Gastroesophageal sphincter (tissue), 4 donors: ENCODE measurements at regions not wholly inside any gene's neighbourhood (a gene's known extent, or its start where the extent isn't known, plus 50 kb on each side); places are given as distances from the start of the nearest gene placed in this dataset.

Experiments
- ATAC-seq: fragments of 150-250 bp; one replicate; pipeline ENCODE4 v1.9.1; 2016; ENCODE audit warnings: mild to moderate bottlenecking, moderate library complexity
- H3K27ac ChIP-seq, 4 donors: fragments of 200-600 bp; sonication (generic) in 3 of 4; 1 replicate in 3 of 4; 2 replicates in 1 of 4; pipeline ENCODE4 v1.5.1; 2016 to 2019
- H3K27me3 ChIP-seq: fragments of 200-600 bp; sonication (generic); one replicate; pipeline ENCODE4 v1.5.1; 2019
- H3K36me3 ChIP-seq, 2 donors: fragments of 200-600 bp; sonication (generic); one replicate each; pipeline ENCODE4 v1.5.1; 2019; ENCODE audit warnings: control low read depth in 1 of 2
- H3K4me1 ChIP-seq, 3 donors: fragments of 200-600 bp; sonication (generic); 1 replicate in 2 of 3; 2 replicates in 1 of 3; pipeline ENCODE4 v1.5.1; 2016 to 2019; ENCODE audit warnings: control low read depth in 2 of 3
- H3K4me3 ChIP-seq, 2 donors: fragments of 200-600 bp; sonication (generic); one replicate each; pipeline ENCODE4 v1.5.1; 2019; ENCODE audit warnings: mild to moderate bottlenecking in 1 of 2, moderate library complexity in 1 of 2
- H3K9me3 ChIP-seq, 3 donors: fragments of 200-600 bp; sonication (generic); one replicate each; pipeline ENCODE4 v1.5.1; 2017 to 2019; ENCODE audit warnings: control low read depth in 2 of 3
- EP300 ChIP-seq: sonication (generic); formaldehyde crosslinking; IDR thresholded peaks from one replicate; pipeline ENCODE4 v1.6.1; 2017; ENCODE audit warnings: antibody characterized with exemption, mild to moderate bottlenecking
- POLR2A ChIP-seq, 2 donors: fragments of 450-650 bp; IDR thresholded peaks; one replicate each; pipeline ENCODE4 v1.6.1; 2017; ENCODE audit warnings: antibody characterized with exemption in 2 of 2, mild to moderate bottlenecking in 2 of 2, moderate library complexity in 1 of 2
- POLR2AphosphoS5 ChIP-seq: sonication (generic); formaldehyde crosslinking; IDR thresholded peaks from one replicate; pipeline ENCODE4 v1.6.1; 2017; ENCODE audit warnings: antibody characterized with exemption
- WGBS, 2 donors: methylation state at CpG; one replicate each; pipeline ENCODE4 v1.1.5; 2018; ENCODE audit warnings: low coverage in 1 of 2; 5-methylcytosine and 5-hydroxymethylcytosine counted together
- TF ChIP-seq, protein P1 (sequence below), 4 experiments: fragments of 200-600 bp in 2 of 4; fragments of 450-650 bp in 2 of 4; sonication (generic) in 1 of 4; IDR thresholded peaks; one replicate each; pipeline ENCODE4 v1.5.1; 2017 to 2019; ENCODE audit warnings: antibody characterized with exemption in 4 of 4, mild to moderate bottlenecking in 2 of 4, moderate library complexity in 2 of 4

DNA sequence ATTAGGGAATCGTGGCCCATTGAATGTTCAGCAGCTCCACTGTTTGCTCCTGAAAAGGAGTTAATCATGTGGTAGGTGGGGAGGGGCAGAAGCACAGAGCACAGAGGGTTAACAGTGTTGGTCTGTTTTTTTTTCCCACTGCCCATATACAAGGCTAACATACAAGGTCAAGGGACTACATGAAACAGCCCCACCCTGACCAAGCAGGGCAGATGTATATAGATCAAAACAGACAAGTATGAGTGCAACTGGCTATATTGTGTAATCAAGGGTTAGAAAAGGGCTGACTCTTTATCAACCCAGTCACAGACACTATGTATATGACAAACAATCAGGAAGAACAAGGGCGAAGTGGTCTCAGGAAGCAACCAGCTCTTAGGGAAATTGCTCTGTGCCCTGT is 186.6 kb upstream of the CDH11 start:
- H3K27me3 ChIP-seq = no peaks in the 10 kb centered on the region
- H3K27ac ChIP-seq = no peak overlapping the region
- no peak overlapping the region for H3K4me3 ChIP-seq
- no peak for TF ChIP-seq POLR2AphosphoS5
- TF ChIP-seq, protein P1, sequence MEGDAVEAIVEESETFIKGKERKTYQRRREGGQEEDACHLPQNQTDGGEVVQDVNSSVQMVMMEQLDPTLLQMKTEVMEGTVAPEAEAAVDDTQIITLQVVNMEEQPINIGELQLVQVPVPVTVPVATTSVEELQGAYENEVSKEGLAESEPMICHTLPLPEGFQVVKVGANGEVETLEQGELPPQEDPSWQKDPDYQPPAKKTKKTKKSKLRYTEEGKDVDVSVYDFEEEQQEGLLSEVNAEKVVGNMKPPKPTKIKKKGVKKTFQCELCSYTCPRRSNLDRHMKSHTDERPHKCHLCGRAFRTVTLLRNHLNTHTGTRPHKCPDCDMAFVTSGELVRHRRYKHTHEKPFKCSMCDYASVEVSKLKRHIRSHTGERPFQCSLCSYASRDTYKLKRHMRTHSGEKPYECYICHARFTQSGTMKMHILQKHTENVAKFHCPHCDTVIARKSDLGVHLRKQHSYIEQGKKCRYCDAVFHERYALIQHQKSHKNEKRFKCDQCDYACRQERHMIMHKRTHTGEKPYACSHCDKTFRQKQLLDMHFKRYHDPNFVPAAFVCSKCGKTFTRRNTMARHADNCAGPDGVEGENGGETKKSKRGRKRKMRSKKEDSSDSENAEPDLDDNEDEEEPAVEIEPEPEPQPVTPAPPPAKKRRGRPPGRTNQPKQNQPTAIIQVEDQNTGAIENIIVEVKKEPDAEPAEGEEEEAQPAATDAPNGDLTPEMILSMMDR (IDR thresholded peaks at IDR 0.05) = no peak
- no peaks in the 10 kb centered on the region for H3K36me3 ChIP-seq
- ATAC-seq = no peak
- WGBS, 2 donors = 86 to 88% methylated on average over 2 of the region's 2 CpGs
- no peaks in the 10 kb centered on the region for H3K4me1 ChIP-seq
- H3K9me3 ChIP-seq = no peaks in the 10 kb centered on the region

DNA sequence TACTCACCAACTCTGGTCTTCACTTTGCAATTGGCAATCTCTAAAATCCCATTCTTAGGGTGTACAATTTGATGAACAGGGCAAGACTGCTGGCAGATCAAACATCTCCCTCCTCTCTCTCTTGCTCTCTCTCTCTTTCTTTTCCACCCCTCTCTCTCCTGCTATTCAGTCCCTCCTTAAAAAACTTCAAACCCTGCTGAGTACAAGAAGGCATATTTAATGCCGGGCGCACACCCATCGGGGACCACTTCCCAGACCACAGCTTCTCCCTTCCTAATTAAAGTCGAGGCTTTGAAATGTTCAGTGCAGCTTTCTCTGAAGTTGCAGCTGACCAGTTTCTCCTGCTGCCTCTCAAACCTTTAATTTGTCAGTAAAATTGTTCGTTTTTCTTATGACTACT is 185.4 kb upstream of the CDH11 start:
- Histone ChIP-seq H3K9me3 (no peaks in the 10 kb centered on the region), H3K4me1 (no peaks in the 10 kb centered on the region), H3K4me3 (no peak overlapping the region), H3K36me3 (no peaks in the 10 kb centered on the region), H3K27me3 (no peaks in the 10 kb centered on the region), H3K27ac (no peak overlapping the region)
- no peak for ATAC-seq
- 84 to 92% methylated on average over 5 of the region's 5 CpGs for WGBS, 2 donors
- TF ChIP-seq, protein P1 (IDR thresholded peaks at IDR 0.05) = no peak
- TF ChIP-seq POLR2A (IDR thresholded peaks at IDR 0.05) (no peak), POLR2AphosphoS5 (no peak), EP300 (no peak)

DNA sequence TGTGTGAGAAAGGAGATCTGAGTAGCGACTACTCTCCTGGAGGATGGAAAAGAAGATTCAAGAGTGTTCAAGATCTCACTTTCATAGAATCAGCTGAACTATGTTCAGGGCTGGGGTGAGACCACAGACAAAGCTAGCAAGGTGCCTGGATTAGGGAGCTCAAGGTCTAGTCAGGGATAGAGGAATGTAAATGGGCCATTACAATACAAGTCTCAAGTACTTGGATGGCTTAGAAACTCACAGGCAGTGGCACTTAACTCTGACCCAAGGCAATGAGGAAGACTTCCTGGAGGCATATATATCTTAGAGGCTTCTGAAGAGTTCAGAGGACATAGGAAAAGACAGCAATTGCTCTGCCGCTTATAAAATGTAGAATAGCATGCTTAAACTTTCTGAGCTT is 184.9 kb upstream of the CDH11 start:
- Histone ChIP-seq H3K9me3 (no peaks in the 10 kb centered on the region), H3K36me3 (no peaks in the 10 kb centered on the region), H3K4me1 (no peaks in the 10 kb centered on the region), H3K27ac (no peak overlapping the region), H3K4me3 (no peak overlapping the region), H3K27me3 (no peaks in the 10 kb centered on the region)
- ATAC-seq = no peak
- TF ChIP-seq, protein P1 (IDR thresholded peaks at IDR 0.05) = no peak
- TF ChIP-seq POLR2AphosphoS5 (no peak), EP300 (no peak), POLR2A (IDR thresholded peaks at IDR 0.05) (no peak)
- WGBS, 2 donors = 50 to 60% methylated on average over 2 of the region's 2 CpGs

DNA sequence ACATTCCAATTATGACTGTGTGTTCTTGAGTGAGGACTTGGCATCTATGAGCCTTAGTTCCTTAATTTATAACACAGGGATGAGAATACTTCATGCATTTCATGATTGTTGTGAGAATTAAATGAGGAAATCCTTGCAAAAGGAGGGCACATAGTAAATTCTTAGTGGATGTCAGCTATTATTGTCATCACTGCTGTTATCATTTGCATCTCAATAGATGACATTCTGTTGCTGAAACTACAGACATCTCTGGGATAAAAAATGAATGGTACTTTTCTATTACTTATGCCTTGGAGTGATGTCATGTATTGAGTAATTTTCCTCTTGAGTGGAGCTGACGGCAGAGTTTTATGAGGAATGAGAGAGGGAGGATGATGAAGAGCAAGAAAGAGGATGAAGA is 184.4 kb upstream of the CDH11 start:
- H3K27ac ChIP-seq = no peak overlapping the region
- H3K27me3 ChIP-seq = no peaks in the 10 kb centered on the region
- TF ChIP-seq POLR2AphosphoS5 = no peak
- TF ChIP-seq EP300 = no peak
- no peak for TF ChIP-seq POLR2A (IDR thresholded peaks at IDR 0.05)
- no peak for ATAC-seq
- no peaks in the 10 kb centered on the region for H3K36me3 ChIP-seq
- no peaks in the 10 kb centered on the region for H3K4me1 ChIP-seq
- H3K9me3 ChIP-seq = no peaks in the 10 kb centered on the region
- WGBS, 2 donors = 33 to 89% methylated on average over 1 of the region's 1 CpG
- H3K4me3 ChIP-seq = no peak overlapping the region

DNA sequence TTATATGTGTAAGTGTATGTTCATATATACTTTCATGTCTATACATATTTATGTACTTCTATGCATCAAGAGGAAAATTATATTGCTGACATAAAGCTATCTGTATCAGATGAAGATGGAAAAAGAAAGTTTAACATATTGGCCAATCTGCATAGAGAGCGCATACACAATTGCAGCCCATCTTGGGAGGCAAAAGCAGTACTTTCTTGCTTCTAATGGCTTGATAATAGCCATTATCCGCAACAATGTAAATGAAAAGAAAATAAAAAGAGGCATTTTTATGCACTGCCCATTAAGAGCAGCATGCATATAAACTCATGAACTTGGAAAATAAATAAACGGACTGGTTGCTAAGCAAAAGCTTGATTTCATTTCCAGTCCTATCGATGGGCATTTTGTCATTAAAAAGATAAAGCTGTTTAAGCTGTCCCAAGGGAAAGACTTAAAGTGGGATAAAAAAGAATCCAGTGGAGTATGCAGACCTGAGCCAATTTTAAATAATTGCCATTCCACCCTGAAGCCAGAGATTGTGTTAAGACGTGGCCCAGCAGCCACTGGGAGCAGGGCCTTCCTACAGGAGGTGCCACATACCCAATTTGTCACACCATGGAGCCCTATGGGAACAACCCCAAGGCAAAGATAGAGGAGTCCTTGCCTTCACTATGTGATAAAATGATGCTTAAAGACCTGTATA is 183.6 kb upstream of the CDH11 start:
- H3K9me3 ChIP-seq = no peaks in the 10 kb centered on the region
- no peak for ATAC-seq
- 30 to 56% methylated on average over 5 of the region's 5 CpGs for WGBS, 2 donors
- no peak overlapping the region for H3K4me3 ChIP-seq
- TF ChIP-seq, protein P1 (IDR thresholded peaks at IDR 0.05) = no peak
- no peak for TF ChIP-seq EP300
- no peak for TF ChIP-seq POLR2AphosphoS5
- no peak for TF ChIP-seq POLR2A (IDR thresholded peaks at IDR 0.05)
- H3K27me3 ChIP-seq = no peaks in the 10 kb centered on the region
- no peak overlapping the region for H3K27ac ChIP-seq
- no peaks in the 10 kb centered on the region for H3K36me3 ChIP-seq
- no peaks in the 10 kb centered on the region for H3K4me1 ChIP-seq
